GM13976 (cell line): ENCODE measurements at regions not wholly inside any gene's neighbourhood (a gene's known extent, or its start where the extent isn't known, plus 50 kb on each side); places are given as distances from the start of the nearest gene placed in this dataset.
"Not testable (repeated sequence)": the region's sequence is repeated elsewhere in the genome, so short reads cannot be mapped to it uniquely, and the experiment has no call there.

Experiments used
- DNase-seq: peaks from one replicate; pipeline ENCODE4 v3.0.0; 2012; ENCODE audit warnings: low spot score
- in situ Hi-C: fragments of 300-500 bp; cut with MboI; formaldehyde crosslinking; loops from one replicate; pipeline ENCODE4 v1.12.0; 2022; ENCODE audit warnings: low sequenced_read_pairs, mixed read lengths, inconsistent platforms; ENCODE audit not compliant: unreplicated experiment
- TF ChIP-seq, protein P1 (sequence below): IDR thresholded peaks from 2 replicates; pipeline ENCODE4 v1.5.1; 2012; ENCODE audit warnings: borderline replicate concordance, mild to moderate bottlenecking; ENCODE audit not compliant: insufficient read depth; ENCODE audit errors: extremely low read depth, missing control alignments, control extremely low read depth

DNA sequence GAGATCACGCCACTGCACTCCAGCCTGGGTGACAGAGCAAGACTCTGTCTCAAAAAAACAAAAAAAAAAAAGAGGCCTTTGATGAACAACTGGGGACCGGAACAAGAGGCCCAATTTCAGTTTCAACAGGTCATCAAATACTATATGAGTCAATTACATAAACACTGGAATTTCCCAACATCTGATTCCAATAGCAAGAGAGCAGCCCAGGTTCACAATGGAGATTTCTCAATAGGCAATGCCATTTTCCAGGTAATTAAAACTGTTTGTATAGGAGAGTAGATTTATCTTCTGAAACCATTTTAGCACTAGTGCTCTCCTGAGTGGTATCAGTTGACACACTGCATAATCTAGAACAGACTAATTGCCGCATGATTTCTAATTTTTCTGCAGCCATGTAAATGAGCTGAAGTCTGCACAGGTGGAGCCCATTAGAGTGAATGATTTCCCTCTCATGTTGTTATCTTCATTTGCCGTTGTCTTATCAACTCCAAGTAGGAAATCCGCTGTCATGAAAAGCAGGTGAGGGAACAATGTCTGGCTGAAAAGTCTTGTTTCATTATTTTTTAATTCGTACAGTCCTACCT, 264.1 kb upstream of the MEIS1 start:
- DNase-seq = no peak
- TF ChIP-seq, protein P1, sequence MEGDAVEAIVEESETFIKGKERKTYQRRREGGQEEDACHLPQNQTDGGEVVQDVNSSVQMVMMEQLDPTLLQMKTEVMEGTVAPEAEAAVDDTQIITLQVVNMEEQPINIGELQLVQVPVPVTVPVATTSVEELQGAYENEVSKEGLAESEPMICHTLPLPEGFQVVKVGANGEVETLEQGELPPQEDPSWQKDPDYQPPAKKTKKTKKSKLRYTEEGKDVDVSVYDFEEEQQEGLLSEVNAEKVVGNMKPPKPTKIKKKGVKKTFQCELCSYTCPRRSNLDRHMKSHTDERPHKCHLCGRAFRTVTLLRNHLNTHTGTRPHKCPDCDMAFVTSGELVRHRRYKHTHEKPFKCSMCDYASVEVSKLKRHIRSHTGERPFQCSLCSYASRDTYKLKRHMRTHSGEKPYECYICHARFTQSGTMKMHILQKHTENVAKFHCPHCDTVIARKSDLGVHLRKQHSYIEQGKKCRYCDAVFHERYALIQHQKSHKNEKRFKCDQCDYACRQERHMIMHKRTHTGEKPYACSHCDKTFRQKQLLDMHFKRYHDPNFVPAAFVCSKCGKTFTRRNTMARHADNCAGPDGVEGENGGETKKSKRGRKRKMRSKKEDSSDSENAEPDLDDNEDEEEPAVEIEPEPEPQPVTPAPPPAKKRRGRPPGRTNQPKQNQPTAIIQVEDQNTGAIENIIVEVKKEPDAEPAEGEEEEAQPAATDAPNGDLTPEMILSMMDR = no peak
- in situ Hi-C loops = no loop called here

DNA sequence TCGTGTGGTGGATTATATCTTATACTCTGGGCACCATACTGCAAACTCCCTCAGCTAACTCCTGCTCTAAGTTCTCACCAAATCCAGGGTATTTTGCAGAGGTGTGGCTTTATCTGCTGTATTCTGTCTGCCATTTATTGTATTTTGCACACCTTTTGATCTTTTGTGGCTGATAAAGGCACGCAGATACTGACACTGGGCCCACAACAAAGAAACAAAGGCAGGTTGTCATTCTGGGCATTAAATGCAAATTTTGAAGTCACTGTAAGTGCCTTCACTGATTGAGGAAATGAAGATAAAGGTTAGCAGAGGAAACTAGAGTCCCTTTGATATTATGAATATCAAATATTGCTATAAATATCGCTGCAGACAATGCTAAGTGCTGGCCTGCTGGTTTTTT, 265.8 kb upstream of the MEIS1 start:
- TF ChIP-seq, protein P1 = no peak
- in situ Hi-C loops = no loop called here

DNA sequence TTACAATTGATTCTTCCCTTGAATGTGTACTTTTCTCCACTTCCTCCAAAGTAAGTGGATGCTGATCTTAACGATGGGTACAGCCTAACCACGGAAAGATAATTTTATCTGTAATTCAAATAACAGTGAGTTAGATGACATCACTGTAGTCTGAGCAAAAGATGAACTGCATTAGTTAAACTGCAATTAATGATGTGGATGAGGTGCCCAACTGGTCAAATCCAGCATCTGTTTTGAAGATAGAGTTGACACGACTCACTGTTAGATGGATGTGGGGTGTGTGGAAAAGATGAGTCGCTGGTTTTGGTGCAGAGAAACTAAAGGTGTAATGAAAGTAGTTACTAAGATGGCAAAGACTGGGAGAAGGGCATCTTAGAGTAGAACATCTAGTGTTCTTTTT, 270.5 kb upstream of the MEIS1 start:
- in situ Hi-C loops = no loop called here

More for the DNA sequence above, 265.8 kb upstream of the MEIS1 start:
- DNase-seq = no peak

DNA sequence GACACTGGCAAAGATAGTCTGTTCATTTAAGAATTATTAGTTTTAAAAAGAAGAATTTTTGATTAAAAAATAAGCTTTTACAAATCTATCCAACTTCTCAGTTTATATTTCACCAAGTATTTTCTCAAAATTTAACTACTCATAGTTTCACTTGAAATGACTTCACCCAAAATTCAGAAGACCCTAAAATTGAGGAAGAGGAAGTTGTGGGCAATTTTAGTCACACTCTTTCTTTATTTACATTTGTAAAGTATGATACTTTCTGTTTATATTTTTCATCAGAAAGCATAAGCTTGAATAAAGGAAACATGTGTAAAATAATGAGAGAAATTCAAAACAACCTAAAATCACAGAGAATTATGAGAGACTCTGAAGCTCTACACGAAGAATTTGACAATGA, 278.8 kb upstream of the MEIS1 start:
- no peak for DNase-seq
- TF ChIP-seq, protein P1 = no peak
- in situ Hi-C loops = no loop called here

More for the DNA sequence above, 270.5 kb upstream of the MEIS1 start:
- no peak for DNase-seq
- TF ChIP-seq, protein P1 = no peak

DNA sequence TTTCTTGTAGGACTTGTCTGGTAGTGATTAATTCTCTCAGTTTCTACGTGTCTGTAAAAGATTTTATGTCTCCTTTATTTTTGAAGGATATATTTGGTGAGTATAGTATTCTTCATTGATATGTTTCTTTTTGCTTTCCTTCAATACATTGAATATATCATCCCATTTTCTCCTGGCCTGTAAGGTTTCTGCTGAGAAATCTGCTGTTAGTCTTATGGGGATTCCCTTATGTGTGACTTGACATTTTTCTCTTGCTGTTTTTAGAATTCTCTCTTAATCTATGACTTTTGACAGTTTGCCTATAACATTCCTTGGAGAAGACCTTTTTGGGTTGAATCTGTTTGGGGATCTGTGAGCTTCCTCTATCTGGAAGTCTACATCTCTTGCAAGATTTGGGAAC, 281.0 kb upstream of the MEIS1 start:
- DNase-seq = no peak
- in situ Hi-C loops = no loop called here
- TF ChIP-seq, protein P1 = no peak

DNA sequence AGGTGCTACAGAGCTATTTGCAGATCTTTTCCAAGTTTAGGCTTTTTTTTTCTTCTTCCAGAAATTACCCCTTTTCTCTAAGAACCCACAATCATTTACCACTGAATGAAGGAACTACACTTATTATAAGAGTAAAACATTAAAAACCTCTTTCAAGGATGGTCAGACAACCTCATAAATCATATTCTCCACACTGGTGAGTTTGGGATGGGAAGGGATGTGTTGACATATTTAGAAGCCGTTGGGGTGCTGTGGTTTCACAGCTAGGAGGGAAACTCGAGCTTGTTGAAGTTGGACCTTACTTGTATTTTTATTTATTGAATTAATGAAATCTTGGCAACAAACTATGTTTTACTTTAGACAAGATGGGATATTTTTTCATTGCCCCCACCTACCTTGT, 289.4 kb upstream of the MEIS1 start:
- DNase-seq = no peak
- TF ChIP-seq, protein P1 = no peak
- in situ Hi-C loops = no loop called here

DNA sequence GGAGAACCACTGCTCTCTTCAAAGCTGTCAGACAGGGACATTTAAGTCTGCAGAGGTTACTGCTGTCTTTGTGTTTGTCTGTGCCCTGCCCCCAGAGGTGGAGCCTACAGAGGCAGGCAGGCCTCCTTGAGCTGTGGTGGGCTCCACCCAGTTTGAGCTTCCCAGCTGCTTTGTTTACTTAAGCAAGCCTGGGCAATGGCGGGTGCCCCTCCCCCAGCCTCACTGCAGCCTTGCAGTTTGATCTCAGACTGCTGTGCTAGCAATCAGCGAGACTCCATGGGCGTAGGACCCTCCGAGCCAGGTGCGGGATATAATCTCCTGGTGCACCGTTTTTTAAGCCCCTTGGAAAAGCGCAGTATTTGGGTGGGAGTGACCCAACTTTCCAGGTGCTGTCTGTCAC, 290.6 kb upstream of the MEIS1 start:
- in situ Hi-C loops, DNase-seq: not testable (repeated sequence)
